ENCODE measurements at regions not wholly inside any gene's neighbourhood (a gene's known extent, or its start where the extent isn't known, plus 50 kb on each side); places are given as distances from the start of the nearest gene placed in this dataset.
"Not testable (repeated sequence)": the region's sequence is repeated elsewhere in the genome, so short reads cannot be mapped to it uniquely, and the experiment has no call there.

DNA sequence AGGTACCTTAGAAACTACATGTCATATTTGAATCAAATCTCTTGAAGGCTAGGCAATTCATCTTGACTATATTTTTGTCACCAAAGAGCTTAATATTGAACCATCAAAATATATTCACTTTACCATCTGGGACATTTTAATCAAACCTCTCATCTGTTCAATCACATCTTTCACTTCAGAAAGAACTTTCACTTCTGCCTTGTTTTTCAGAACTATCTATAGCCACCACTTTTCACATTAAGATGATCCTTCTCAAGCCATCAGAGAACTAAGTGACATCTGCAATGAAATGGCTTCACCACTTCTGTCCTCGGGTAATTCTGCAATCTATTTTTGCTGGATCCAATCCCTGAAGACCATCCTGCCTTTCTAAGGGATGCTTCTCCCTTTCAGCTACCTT is 57.8 kb downstream of the OR2B2 start:
- H3K4me1 ChIP-seq: no peaks in the 10 kb centered on the region
- no peak for DNase-seq
- no peak overlapping the region for H3K27ac ChIP-seq
- no peaks in the 10 kb centered on the region for H3K27me3 ChIP-seq
- ATAC-seq: no peak
- TF ChIP-seq, protein P1, sequence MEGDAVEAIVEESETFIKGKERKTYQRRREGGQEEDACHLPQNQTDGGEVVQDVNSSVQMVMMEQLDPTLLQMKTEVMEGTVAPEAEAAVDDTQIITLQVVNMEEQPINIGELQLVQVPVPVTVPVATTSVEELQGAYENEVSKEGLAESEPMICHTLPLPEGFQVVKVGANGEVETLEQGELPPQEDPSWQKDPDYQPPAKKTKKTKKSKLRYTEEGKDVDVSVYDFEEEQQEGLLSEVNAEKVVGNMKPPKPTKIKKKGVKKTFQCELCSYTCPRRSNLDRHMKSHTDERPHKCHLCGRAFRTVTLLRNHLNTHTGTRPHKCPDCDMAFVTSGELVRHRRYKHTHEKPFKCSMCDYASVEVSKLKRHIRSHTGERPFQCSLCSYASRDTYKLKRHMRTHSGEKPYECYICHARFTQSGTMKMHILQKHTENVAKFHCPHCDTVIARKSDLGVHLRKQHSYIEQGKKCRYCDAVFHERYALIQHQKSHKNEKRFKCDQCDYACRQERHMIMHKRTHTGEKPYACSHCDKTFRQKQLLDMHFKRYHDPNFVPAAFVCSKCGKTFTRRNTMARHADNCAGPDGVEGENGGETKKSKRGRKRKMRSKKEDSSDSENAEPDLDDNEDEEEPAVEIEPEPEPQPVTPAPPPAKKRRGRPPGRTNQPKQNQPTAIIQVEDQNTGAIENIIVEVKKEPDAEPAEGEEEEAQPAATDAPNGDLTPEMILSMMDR (IDR thresholded peaks at IDR 0.05): no peak
- no peak overlapping the region for H3K4me3 ChIP-seq
- 76 to 85% methylated on average over 1 of the region's 1 CpG for WGBS, 2 donors
- no peaks in the 10 kb centered on the region for H3K9me3 ChIP-seq
- no peak for FAIRE-seq
- H3K36me3 ChIP-seq: no peaks in the 10 kb centered on the region
- intact Hi-C loops (cut with DNase I): no loop called here

GRCh38 chr6:27851440-27851839 is 60.8 kb downstream of the OR2B2 start:
- TF ChIP-seq, protein P1 (IDR thresholded peaks at IDR 0.05): no peak
- H3K27me3 ChIP-seq: no peaks in the 10 kb centered on the region
- ATAC-seq: no peak
- no peaks in the 10 kb centered on the region for H3K4me1 ChIP-seq
- DNase-seq: no peak
- intact Hi-C loops (cut with DNase I): no loop called here
- FAIRE-seq: no peak
- no peaks in the 10 kb centered on the region for H3K9me3 ChIP-seq
- no peaks in the 10 kb centered on the region for H3K36me3 ChIP-seq
- no peak overlapping the region for H3K27ac ChIP-seq
- H3K4me3 ChIP-seq: no peak overlapping the region

DNA sequence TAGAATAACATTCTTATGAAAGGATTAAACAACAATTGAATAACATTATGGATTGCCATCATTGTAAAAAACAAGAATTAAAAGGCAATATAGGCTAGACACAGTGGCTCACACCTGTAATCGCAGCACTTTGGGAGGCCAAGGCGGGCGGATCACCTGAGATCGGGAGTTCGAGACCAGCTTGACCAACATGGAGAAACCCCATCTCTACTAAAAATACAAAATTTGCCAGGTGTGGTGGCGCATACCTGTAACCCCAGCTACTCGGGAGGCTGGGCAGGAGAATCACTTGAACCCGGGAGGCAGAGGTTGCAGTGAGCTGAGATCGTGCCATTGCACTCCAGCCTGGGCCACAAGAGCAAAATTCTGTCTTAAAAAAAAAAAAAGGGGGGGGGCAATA is 63.2 kb downstream of the OR2B2 start:
- 96 to 97% methylated on average over 9 of the region's 9 CpGs for WGBS, 2 donors
- H3K27ac ChIP-seq; H3K4me1 ChIP-seq; H3K36me3 ChIP-seq; intact Hi-C loops (cut with DNase I); DNase-seq; H3K27me3 ChIP-seq; ATAC-seq; FAIRE-seq; H3K9me3 ChIP-seq; H3K4me3 ChIP-seq: not testable (repeated sequence)

- no peak for ATAC-seq
- DNase-seq: no peak
- no peaks in the 10 kb centered on the region for H3K4me1 ChIP-seq
- H3K4me3 ChIP-seq: no peak overlapping the region
- H3K36me3 ChIP-seq: no peaks in the 10 kb centered on the region
- intact Hi-C loops (cut with DNase I): no loop called here
- WGBS, 2 donors: 90 to 99% methylated on average over 3 of the region's 3 CpGs
- no peak overlapping the region for H3K27ac ChIP-seq
- TF ChIP-seq, protein P1 (IDR thresholded peaks at IDR 0.05): no peak
- no peaks in the 10 kb centered on the region for H3K27me3 ChIP-seq
- no peak for FAIRE-seq
- H3K9me3 ChIP-seq: no peaks in the 10 kb centered on the region
These were observed 64.5 kb downstream of the OR2B2 start for GRCh38 chr6:27847706-27848105.

GRCh38 chr6:27840572-27840971 is 71.6 kb downstream of the OR2B2 start:
- TF ChIP-seq, protein P1 (IDR thresholded peaks at IDR 0.05): no peak
- H3K27ac ChIP-seq: no peak overlapping the region
- WGBS, 2 donors: 97 to 99% methylated on average over 3 of the region's 3 CpGs
- H3K36me3 ChIP-seq: no peaks in the 10 kb centered on the region
- no peaks in the 10 kb centered on the region for H3K27me3 ChIP-seq
- DNase-seq (no peak), ATAC-seq (no peak), FAIRE-seq (no peak)
- no peaks in the 10 kb centered on the region for H3K9me3 ChIP-seq
- peaks cover 0 to 10% (median 9%) of the 10 kb centered on the region in 3 donors for H3K4me1 ChIP-seq
- intact Hi-C loops (cut with DNase I): no loop called here
- H3K4me3 ChIP-seq: no peak overlapping the region

All from pancreas (tissue), 10 donors.